ENCODE measurements at regions not wholly inside any gene's neighbourhood (a gene's known extent, or its start where the extent isn't known, plus 50 kb on each side); places are given as distances from the start of the nearest gene placed in this dataset.
"Not testable (repeated sequence)": the region's sequence is repeated elsewhere in the genome, so short reads cannot be mapped to it uniquely, and the experiment has no call there.

GRCh38 chr9:124084087-124084486, 72.5 kb downstream of the LHX2 start:
- no peak for DNase-seq
- H3K27me3 ChIP-seq = no peaks in the 10 kb centered on the region
- H3K9me3 ChIP-seq = no peaks in the 10 kb centered on the region
- no peaks in the 10 kb centered on the region for H3K4me1 ChIP-seq
- intact Hi-C loops (cut with DNase I; ENCODE audit: low total_unique reads) = no loop called here
- H3K27ac ChIP-seq = no peak overlapping the region
- no peak for TF ChIP-seq CTCF (IDR thresholded peaks at IDR 0.05)
- no peak for TF ChIP-seq POLR2A (IDR thresholded peaks at IDR 0.05)
- 74% methylated on average over 7 of the region's 7 CpGs for WGBS, 2 donors
- H3K36me3 ChIP-seq (ENCODE audit: low read depth, missing control alignments) = no peaks in the 10 kb centered on the region
- H3K4me3 ChIP-seq = no peak overlapping the region

DNA sequence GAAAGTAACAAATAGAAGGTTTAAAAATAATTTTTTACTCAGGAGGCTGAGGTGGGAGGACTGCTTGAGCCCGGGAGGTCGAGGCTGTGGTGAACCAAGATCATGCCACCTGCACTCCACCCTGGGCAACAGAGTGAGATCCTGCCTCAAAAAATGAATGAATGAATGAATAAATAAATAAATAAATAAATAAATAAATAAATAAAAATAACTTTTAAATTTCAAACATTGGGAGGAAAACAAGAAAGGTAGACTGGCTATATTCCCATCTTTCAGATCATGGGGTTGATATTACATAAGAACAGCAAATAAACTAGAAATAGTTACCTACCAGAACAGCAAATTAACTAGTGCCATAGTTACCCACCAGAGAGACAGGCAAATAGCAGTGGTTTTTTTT, 75.7 kb downstream of the LHX2 start:
- DNase-seq = no peak
- Histone ChIP-seq H3K36me3 (ENCODE audit: low read depth, missing control alignments) (no peaks in the 10 kb centered on the region), H3K9me3 (no peaks in the 10 kb centered on the region), H3K4me1 (no peaks in the 10 kb centered on the region), H3K4me3 (no peak overlapping the region), H3K27ac (no peak overlapping the region), H3K27me3 (no peaks in the 10 kb centered on the region)
- WGBS, 2 donors = 90 to 100% methylated on average over 2 of the region's 2 CpGs
- intact Hi-C loops (cut with DNase I; ENCODE audit: low total_unique reads) = no loop called here
- no peak for TF ChIP-seq POLR2A (IDR thresholded peaks at IDR 0.05)
- no peak for TF ChIP-seq CTCF (IDR thresholded peaks at IDR 0.05)

GRCh38 chr9:124088476-124088837, 76.9 kb downstream of the LHX2 start:
- no peak for DNase-seq
- no peak overlapping the region for H3K4me3 ChIP-seq

GRCh38 chr9:124089631-124090488, 78.3 kb downstream of the LHX2 start:
- intact Hi-C loops (cut with DNase I; ENCODE audit: low total_unique reads); H3K4me3 ChIP-seq; H3K27ac ChIP-seq; H3K9me3 ChIP-seq; H3K36me3 ChIP-seq (ENCODE audit: low read depth, missing control alignments); H3K27me3 ChIP-seq; H3K4me1 ChIP-seq; DNase-seq: not testable (repeated sequence)
- WGBS, 2 donors = 85 to 88% methylated on average over 9 of the region's 9 CpGs

More at GRCh38 chr9:124088476-124088837, 76.9 kb downstream of the LHX2 start:
- no peak for TF ChIP-seq CTCF (IDR thresholded peaks at IDR 0.05)
- no peak for TF ChIP-seq POLR2A (IDR thresholded peaks at IDR 0.05)
- Histone ChIP-seq H3K9me3 (no peaks in the 10 kb centered on the region), H3K4me1 (no peaks in the 10 kb centered on the region), H3K27me3 (no peaks in the 10 kb centered on the region), H3K27ac (no peak overlapping the region), H3K36me3 (ENCODE audit: low read depth, missing control alignments) (no peaks in the 10 kb centered on the region)
- 48 to 50% methylated on average over 13 of the region's 13 CpGs for WGBS, 2 donors
- intact Hi-C loops (cut with DNase I; ENCODE audit: low total_unique reads) = no loop called here

- no peaks in the 10 kb centered on the region for H3K27me3 ChIP-seq
- no peak overlapping the region for H3K4me3 ChIP-seq
- no peak overlapping the region for H3K27ac ChIP-seq
- no peaks in the 10 kb centered on the region for H3K4me1 ChIP-seq
- intact Hi-C loops (cut with DNase I; ENCODE audit: low total_unique reads) = no loop called here
- DNase-seq = no peak
- TF ChIP-seq CTCF (IDR thresholded peaks at IDR 0.05) = no peak
- no peak for TF ChIP-seq POLR2A (IDR thresholded peaks at IDR 0.05)
- WGBS, 2 donors = 65 to 78% methylated on average over 12 of the region's 12 CpGs
- no peaks in the 10 kb centered on the region for H3K9me3 ChIP-seq
- no peaks in the 10 kb centered on the region for H3K36me3 ChIP-seq (ENCODE audit: low read depth, missing control alignments)
These were observed 86.8 kb downstream of the LHX2 start for GRCh38 chr9:124098141-124098905.
